ENCODE measurements at regions not wholly inside any gene's neighbourhood (a gene's known extent, or its start where the extent isn't known, plus 50 kb on each side); places are given as distances from the start of the nearest gene placed in this dataset.

DNA sequence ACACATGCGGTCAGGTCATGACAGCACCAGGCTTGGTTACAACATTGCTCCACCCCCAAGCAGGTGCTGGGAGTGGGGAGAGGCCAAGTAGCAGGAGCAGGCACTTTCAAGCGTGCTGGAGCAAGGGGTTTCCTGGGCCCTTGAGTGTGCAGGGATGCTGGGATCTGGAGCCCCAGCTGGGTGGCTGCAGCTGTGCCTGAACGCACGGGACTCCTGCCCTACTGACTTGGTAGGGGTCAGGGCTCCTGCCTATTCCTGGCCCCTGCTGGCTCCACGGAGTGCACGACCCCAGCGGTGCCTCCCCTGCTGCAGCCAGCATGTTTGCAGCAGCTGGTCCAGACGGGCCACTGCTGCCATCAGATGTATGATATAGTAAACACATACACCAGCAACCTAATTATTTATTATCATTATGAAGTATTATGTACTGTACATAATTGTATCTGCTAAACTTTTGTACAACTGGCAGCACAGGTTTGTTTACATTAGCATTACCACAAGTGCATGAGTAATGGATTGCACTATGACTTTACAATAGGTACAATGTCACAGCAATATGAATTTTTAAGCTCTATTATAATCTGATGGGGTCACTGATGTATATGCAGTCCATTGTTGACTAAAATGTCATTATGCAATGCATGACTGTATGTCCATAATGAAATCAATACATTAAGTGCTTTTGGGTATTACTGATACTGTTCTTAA lies 620.6 kb downstream of the RAPGEF2 start:
- TF ChIP-seq MYC (IDR thresholded peaks at IDR 0.05; ENCODE audit: borderline replicate concordance, low read length) (no peak), JUN (IDR thresholded peaks at IDR 0.05) (no peak)
- Histone ChIP-seq H3K9me3 (no peaks in the 10 kb centered on the region), H3K4me1 (no peaks in the 10 kb centered on the region), H3K4me2 (no peak overlapping the region), H3K4me3 (no peak overlapping the region), H3K27ac (no peak overlapping the region)
- 25% methylated on average over 3 of the region's 8 CpGs for WGBS (ENCODE audit: missing lambda C conversion rate)
- no peak for DNase-seq (ENCODE audit: low read depth in 1 of 2, low spot score in 1 of 2)
- FAIRE-seq, result no peak
- POLR2A ChIA-PET, result no interaction called here
- no peak for ATAC-seq
- CTCF ChIA-PET, result no interaction called here

DNA sequence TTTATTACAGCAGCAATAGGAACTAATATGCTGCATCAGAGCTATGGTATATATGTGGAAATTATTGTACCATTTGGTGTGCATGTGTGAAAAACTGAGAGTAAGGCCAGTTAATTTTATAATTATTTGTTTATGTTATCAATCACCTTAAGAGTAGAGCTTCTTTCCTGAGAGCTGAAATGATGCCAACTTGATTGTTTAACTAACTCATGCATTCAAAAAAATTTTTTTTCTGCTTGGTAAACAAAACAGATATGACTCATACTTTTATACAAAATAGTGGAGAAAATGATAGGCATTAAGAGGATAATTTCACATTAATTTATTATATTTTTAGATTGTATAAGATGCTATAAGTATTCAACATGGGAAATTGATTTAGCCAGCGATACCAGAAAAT lies 622.7 kb downstream of the RAPGEF2 start:
- ATAC-seq, result no peak
- no peak for FAIRE-seq
- POLR2A ChIA-PET, result no interaction called here
- TF ChIP-seq HDAC2 (IDR thresholded peaks at IDR 0.05) (no peak), RARB (CRISPR knock-in tag; IDR thresholded peaks at IDR 0.05) (no peak), CHD4 (IDR thresholded peaks at IDR 0.05; ENCODE audit: borderline replicate concordance) (no peak), PHF8 (IDR thresholded peaks at IDR 0.05; ENCODE audit: borderline replicate concordance, low read depth) (no peak), TFCP2L1 (CRISPR knock-in tag; IDR thresholded peaks at IDR 0.05) (no peak), FOSL2 (IDR thresholded peaks at IDR 0.05) (no peak), FOSL2 (CRISPR knock-in tag; IDR thresholded peaks at IDR 0.05) (0 out of 2 replicates have a peak, but pooled peaks have one; percentile 24)
- H3K4me3 ChIP-seq, result no peak overlapping the region
- DNase-seq (ENCODE audit: low read depth in 1 of 2, low spot score in 1 of 2), result no peak
- H3K4me2 ChIP-seq, result no peak overlapping the region
- no peaks in the 10 kb centered on the region for H3K4me1 ChIP-seq
- H3K27ac ChIP-seq, result no peak overlapping the region
- CTCF ChIA-PET, result no interaction called here
- H3K9me3 ChIP-seq, result no peaks in the 10 kb centered on the region
- 44% methylated on average over 1 of the region's 1 CpG for WGBS (ENCODE audit: missing lambda C conversion rate)

DNA sequence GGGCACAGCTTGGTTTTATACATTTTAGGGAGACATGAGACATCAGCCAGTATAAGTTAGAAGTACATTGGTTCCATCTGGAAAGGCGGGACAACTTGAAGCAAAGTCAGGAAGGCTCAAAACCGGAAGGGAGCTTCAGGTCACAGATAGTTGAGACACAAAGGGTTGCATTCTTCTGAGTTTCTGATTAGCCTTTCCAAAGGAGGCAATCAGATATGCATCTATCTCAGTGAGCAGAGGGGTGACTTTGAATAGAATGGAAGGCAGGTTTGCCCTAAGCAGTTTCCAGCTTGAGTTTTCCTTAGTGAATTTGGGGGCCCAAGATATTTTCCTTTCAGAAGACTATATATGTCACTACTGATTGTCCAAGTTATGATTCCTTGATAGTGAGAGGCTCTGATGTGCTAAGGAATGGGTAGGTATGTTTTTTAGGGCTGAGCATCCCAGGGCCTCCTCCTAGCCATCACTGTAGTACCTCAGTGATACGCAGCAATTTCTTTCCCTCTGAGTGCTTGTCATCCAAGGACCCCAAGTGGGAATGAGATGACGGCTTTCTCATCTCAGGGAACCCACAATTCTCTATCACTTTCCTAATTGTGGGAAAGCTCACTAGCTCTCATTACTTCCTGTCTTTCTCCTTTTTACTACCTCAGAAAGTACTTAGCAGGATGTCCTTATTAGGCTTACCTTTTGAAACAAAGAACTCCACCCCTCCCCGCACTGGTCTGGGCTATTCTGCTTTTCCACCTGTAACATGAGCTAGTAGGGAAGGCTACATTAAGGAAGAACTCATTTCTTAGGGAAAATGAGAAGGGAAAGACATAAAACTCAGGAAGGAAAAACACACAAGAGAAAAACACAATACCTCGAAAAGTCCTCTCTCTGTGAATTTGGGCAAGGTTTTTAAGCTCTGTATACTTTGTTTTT lies 632.7 kb downstream of the RAPGEF2 start:
- H3K4me2 ChIP-seq, result no peak overlapping the region
- TF ChIP-seq RAD21 (conservative IDR thresholded peaks at IDR 0.05 in 1 of 2, IDR thresholded peaks at IDR 0.05 in 1 of 2) (no peak), MAZ (IDR thresholded peaks at IDR 0.05; ENCODE audit: borderline replicate concordance, low read depth, low read length) (no peak), HOXB13 (CRISPR knock-in tag; IDR thresholded peaks at IDR 0.05; ENCODE audit: low read depth) (no peak), FOXS1 (CRISPR knock-in tag; IDR thresholded peaks at IDR 0.05) (no peak), SMC3 (IDR thresholded peaks at IDR 0.05) (no peak), GATA3 (IDR thresholded peaks at IDR 0.05; ENCODE audit: borderline replicate concordance) (no peak), ZNF302 (CRISPR knock-in tag; IDR thresholded peaks at IDR 0.05) (no peak), EHF (CRISPR knock-in tag; IDR thresholded peaks at IDR 0.05) (no peak), RNF2 (IDR thresholded peaks at IDR 0.05; ENCODE audit: borderline replicate concordance, low read depth) (no peak)
- H3K9me3 ChIP-seq, result no peaks in the 10 kb centered on the region
- ChIA-PET CTCF (no interaction called here), POLR2A (no interaction called here)
- FAIRE-seq (no peak), DNase-seq (ENCODE audit: low read depth in 1 of 2, low spot score in 1 of 2) (no peak), ATAC-seq (no peak)
- WGBS (ENCODE audit: missing lambda C conversion rate), result 29% methylated on average over 6 of the region's 6 CpGs
- no peak overlapping the region for H3K4me3 ChIP-seq
- no peaks in the 10 kb centered on the region for H3K4me1 ChIP-seq
- H3K27ac ChIP-seq, result no peak overlapping the region

DNA sequence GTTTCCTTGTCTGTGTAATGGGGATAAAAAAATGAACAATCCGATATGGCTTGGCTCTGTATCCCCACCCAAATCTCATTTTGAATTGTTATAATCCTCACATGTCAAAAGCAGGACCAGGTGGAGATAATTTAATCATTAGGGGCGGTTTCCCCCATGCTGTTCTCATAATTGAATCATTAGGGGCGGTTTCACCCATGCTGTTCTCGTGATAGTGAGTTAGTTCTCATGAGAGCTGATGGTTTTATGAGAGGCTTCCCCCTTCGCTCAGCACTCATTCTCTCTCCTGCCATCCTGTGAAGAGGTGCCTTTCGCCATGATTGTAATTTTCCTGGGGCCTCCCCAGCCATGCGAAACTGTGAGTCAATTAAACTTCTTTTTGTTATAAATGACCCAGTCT lies 633.5 kb downstream of the RAPGEF2 start:
- H3K4me2 ChIP-seq, result no peak overlapping the region
- H3K4me1 ChIP-seq, result no peaks in the 10 kb centered on the region
- no peaks in the 10 kb centered on the region for H3K9me3 ChIP-seq
- DNase-seq (ENCODE audit: low read depth in 1 of 2, low spot score in 1 of 2), result no peak
- no peak for FAIRE-seq
- no peak overlapping the region for H3K4me3 ChIP-seq
- no peak overlapping the region for H3K27ac ChIP-seq
- TF ChIP-seq CEBPB (IDR thresholded peaks at IDR 0.05) (no peak), SMC3 (IDR thresholded peaks at IDR 0.05) (no peak), GATA3 (IDR thresholded peaks at IDR 0.05; ENCODE audit: borderline replicate concordance) (no peak), RARB (CRISPR knock-in tag; IDR thresholded peaks at IDR 0.05) (no peak), NFE2L2 (conservative IDR thresholded peaks at IDR 0.05; ENCODE audit: low read length) (no peak), PHF8 (IDR thresholded peaks at IDR 0.05; ENCODE audit: borderline replicate concordance, low read depth) (no peak), RCOR1 (IDR thresholded peaks at IDR 0.05; ENCODE audit: low read depth, low read length) (no peak), MAZ (IDR thresholded peaks at IDR 0.05; ENCODE audit: borderline replicate concordance, low read depth, low read length) (no peak), HOXB13 (CRISPR knock-in tag; IDR thresholded peaks at IDR 0.05; ENCODE audit: low read depth) (no peak), KDM1A (IDR thresholded peaks at IDR 0.05; ENCODE audit: low read depth) (no peak)
- TF ChIP-seq, protein P1, sequence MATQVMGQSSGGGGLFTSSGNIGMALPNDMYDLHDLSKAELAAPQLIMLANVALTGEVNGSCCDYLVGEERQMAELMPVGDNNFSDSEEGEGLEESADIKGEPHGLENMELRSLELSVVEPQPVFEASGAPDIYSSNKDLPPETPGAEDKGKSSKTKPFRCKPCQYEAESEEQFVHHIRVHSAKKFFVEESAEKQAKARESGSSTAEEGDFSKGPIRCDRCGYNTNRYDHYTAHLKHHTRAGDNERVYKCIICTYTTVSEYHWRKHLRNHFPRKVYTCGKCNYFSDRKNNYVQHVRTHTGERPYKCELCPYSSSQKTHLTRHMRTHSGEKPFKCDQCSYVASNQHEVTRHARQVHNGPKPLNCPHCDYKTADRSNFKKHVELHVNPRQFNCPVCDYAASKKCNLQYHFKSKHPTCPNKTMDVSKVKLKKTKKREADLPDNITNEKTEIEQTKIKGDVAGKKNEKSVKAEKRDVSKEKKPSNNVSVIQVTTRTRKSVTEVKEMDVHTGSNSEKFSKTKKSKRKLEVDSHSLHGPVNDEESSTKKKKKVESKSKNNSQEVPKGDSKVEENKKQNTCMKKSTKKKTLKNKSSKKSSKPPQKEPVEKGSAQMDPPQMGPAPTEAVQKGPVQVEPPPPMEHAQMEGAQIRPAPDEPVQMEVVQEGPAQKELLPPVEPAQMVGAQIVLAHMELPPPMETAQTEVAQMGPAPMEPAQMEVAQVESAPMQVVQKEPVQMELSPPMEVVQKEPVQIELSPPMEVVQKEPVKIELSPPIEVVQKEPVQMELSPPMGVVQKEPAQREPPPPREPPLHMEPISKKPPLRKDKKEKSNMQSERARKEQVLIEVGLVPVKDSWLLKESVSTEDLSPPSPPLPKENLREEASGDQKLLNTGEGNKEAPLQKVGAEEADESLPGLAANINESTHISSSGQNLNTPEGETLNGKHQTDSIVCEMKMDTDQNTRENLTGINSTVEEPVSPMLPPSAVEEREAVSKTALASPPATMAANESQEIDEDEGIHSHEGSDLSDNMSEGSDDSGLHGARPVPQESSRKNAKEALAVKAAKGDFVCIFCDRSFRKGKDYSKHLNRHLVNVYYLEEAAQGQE (IDR thresholded peaks at IDR 0.05), result no peak
- ChIA-PET POLR2A (no interaction called here), CTCF (no interaction called here)
- WGBS (ENCODE audit: missing lambda C conversion rate), result 26% methylated on average over 7 of the region's 7 CpGs
- no peak for ATAC-seq
